ENCODE measurements at regions not wholly inside any gene's neighbourhood (a gene's known extent, or its start where the extent isn't known, plus 50 kb on each side); places are given as distances from the start of the nearest gene placed in this dataset.

GRCh38 chr2:47728551-47728950, 54.4 kb upstream of the MSH6 start (continued):
- TF ChIP-seq EGR1 (IDR thresholded peaks at IDR 0.05; ENCODE audit: borderline replicate concordance, low read depth, low read length) (no peak), GABPA (IDR thresholded peaks at IDR 0.05; ENCODE audit: borderline replicate concordance, insufficient read depth, low read length) (no peak), SIX5 (IDR thresholded peaks at IDR 0.05; ENCODE audit: low read depth, low read length) (no peak), CHD2 (IDR thresholded peaks at IDR 0.05; ENCODE audit: low read length) (no peak)
- TF ChIP-seq, protein P1, sequence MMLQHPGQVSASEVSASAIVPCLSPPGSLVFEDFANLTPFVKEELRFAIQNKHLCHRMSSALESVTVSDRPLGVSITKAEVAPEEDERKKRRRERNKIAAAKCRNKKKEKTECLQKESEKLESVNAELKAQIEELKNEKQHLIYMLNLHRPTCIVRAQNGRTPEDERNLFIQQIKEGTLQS (IDR thresholded peaks at IDR 0.05; ENCODE audit: insufficient read depth, low read depth, low read length), result no peak

Data from H1 (cell line).